ENCODE measurements at regions not wholly inside any gene's neighbourhood (a gene's known extent, or its start where the extent isn't known, plus 50 kb on each side); places are given as distances from the start of the nearest gene placed in this dataset.

GRCh38 chr2:10981941-10982431, 70.3 kb downstream of the KCNF1 start:
- no peak for ATAC-seq
- Histone ChIP-seq H3K36me3 (no peaks in the 10 kb centered on the region), H3K4me1 (no peaks in the 10 kb centered on the region), H3K27ac (no peak overlapping the region), H3K9me3 (no peaks in the 10 kb centered on the region), H3K4me3 (no peak overlapping the region), H3K27me3 (peaks cover 5 to 19% (median 6%) of the 10 kb centered on the region in 3 donors)
- in situ Hi-C loops (cut with MboI; ENCODE audit: low sequenced_read_pairs in 4 of 4): no loop called here
- intact Hi-C loops (cut with DNase I; ENCODE audit: low total_unique reads): no loop called here
- TF ChIP-seq POLR2A (IDR thresholded peaks at IDR 0.05) (no peak), CTCF (IDR thresholded peaks at IDR 0.05 in 4 of 5, conservative IDR thresholded peaks at IDR 0.05 in 1 of 5) (no peak)
- DNase-seq: no peak

DNA sequence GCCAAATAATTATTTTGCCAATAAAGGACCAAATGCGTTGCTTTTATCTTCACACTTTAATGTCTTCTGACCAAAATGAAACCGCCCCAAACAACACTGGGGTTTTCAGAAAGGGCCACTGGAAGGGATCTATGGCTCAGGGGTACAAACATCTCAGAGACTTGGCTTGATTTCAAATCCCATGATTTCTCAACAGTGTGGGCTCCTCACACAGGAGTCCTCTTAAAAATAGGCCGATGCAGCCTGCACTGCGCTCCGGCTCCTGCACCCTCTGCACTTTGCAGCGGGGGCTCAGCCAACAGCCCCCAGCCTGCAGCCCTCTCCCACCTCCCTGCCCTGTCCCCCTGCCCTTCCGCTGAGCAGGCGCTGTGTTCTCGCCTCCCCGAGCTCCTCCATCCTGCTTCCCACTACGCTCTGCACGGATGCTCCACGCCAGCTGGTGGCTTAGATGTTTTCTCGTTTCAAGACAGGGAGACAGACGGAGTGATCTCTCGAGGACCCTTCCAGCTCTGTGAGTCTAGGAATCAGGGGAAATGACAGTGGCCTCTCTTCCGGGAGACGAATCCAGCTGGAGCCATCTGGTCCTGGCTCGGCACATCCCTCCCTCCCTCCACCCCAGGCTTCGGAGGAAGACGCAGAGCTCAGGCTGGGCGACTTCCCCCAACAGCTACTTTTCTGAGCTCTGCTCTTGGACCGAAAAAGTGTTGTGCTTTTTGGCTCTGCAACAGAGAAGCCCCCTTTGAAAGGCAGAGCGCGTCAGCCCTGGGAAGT, 71.4 kb downstream of the KCNF1 start:
- H3K27ac ChIP-seq: no peak overlapping the region
- intact Hi-C loops (cut with DNase I; ENCODE audit: low total_unique reads): no loop called here
- DNase-seq: no peak

DNA sequence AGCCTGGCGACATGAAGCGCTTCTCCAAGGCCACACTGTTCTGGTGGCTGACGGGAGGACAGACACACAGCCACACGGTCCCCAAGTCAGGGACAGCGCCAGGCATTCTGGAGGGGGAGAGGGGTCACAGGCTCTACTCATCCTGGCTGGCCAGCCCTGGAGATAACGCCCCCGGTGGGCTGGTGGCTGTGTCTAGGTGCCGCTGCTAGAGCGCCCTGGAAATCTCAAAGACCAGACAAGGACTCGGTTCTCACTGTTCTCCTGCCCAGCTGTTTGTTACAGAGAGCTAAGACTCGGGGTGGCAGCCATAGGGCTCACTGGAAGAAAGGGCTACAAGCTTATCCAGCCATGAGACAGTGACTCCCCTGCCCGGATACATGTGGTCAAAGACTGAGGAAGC, 72.0 kb downstream of the KCNF1 start:
- TF ChIP-seq POLR2A (IDR thresholded peaks at IDR 0.05) (no peak), CTCF (IDR thresholded peaks at IDR 0.05 in 4 of 5, conservative IDR thresholded peaks at IDR 0.05 in 1 of 5) (no peak)
- intact Hi-C loops (cut with DNase I; ENCODE audit: low total_unique reads): no loop called here
- H3K27me3 ChIP-seq: peaks cover 0 to 8% (median 0%) of the 10 kb centered on the region in 3 donors
- no peaks in the 10 kb centered on the region for H3K4me1 ChIP-seq
- H3K4me3 ChIP-seq: no peak overlapping the region
- no peak overlapping the region for H3K27ac ChIP-seq
- no peak for ATAC-seq
- in situ Hi-C loops (cut with MboI; ENCODE audit: low sequenced_read_pairs in 4 of 4): no loop called here
- no peaks in the 10 kb centered on the region for H3K36me3 ChIP-seq
- no peak for DNase-seq
- no peaks in the 10 kb centered on the region for H3K9me3 ChIP-seq

More for the DNA sequence above, 71.4 kb downstream of the KCNF1 start:
- H3K36me3 ChIP-seq: no peaks in the 10 kb centered on the region
- no peaks in the 10 kb centered on the region for H3K4me1 ChIP-seq
- H3K27me3 ChIP-seq: peaks cover 0 to 14% (median 3%) of the 10 kb centered on the region in 3 donors
- H3K9me3 ChIP-seq: no peaks in the 10 kb centered on the region
- ATAC-seq: no peak
- TF ChIP-seq POLR2A (IDR thresholded peaks at IDR 0.05): no peak
- no peak for TF ChIP-seq CTCF (IDR thresholded peaks at IDR 0.05 in 4 of 5, conservative IDR thresholded peaks at IDR 0.05 in 1 of 5)
- in situ Hi-C loops (cut with MboI; ENCODE audit: low sequenced_read_pairs in 4 of 4): no loop called here
- H3K4me3 ChIP-seq: no peak overlapping the region

DNA sequence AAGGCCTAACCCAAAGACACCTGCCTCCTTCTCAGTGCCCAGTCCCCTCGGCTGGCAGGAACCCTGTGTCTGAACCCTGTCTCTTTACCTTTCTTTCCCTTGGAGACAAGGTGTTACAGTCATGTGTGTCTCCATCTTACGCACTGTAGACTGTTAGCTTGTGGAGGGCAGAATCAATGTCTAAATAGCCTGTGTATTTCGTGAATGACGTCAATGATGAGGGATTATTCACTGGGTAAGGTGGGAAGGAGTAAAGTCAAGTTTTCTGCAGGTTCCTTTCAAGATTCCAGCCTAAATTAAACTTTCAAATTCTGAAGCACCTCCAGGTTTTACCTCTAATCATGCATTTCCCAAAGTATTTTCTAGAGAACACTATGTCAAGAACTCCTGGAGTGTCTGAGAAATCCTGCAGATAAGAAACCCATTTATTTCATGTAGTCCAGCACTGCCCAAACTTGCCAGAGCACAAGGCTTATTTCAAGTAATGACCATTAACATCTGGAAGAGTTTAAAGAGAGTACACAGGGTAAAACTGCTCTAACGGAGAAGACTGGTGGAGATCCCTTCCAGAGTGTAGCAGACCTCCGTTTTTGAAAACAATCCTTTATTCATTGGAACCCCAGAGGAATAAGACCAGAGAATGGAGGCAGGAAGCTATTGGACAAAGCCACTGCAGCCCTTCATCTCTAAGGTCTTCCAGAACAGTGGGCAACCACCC, 72.8 kb downstream of the KCNF1 start:
- Histone ChIP-seq H3K27me3 (peaks cover 0 to 7% (median 0%) of the 10 kb centered on the region in 3 donors), H3K36me3 (no peaks in the 10 kb centered on the region), H3K4me1 (no peaks in the 10 kb centered on the region), H3K27ac (no peak overlapping the region), H3K9me3 (no peaks in the 10 kb centered on the region), H3K4me3 (no peak overlapping the region)
- intact Hi-C loops (cut with DNase I; ENCODE audit: low total_unique reads) (no loop called here), in situ Hi-C loops (cut with MboI; ENCODE audit: low sequenced_read_pairs in 4 of 4) (no loop called here)
- DNase-seq (no peak), ATAC-seq (no peak)
- TF ChIP-seq POLR2A (IDR thresholded peaks at IDR 0.05): no peak
- no peak for TF ChIP-seq CTCF (IDR thresholded peaks at IDR 0.05 in 4 of 5, conservative IDR thresholded peaks at IDR 0.05 in 1 of 5)
